ENCODE measurements at regions not wholly inside any gene's neighbourhood (a gene's known extent, or its start where the extent isn't known, plus 50 kb on each side); places are given as distances from the start of the nearest gene placed in this dataset.

GRCh38 chr17:79365836-79366770, 244.7 kb downstream of the RBFOX3 start:
- no peak for DNase-seq

GRCh38 chr17:79365351-79365750, 245.5 kb downstream of the RBFOX3 start:
- no peak for DNase-seq

- DNase-seq, result no peak
Measured at GRCh38 chr17:79364315-79365094, 246.3 kb downstream of the RBFOX3 start.

GRCh38 chr17:79363552-79364275, 247.1 kb downstream of the RBFOX3 start:
- no peak for DNase-seq

GRCh38 chr17:79362772-79363305, 248.0 kb downstream of the RBFOX3 start:
- no peak for DNase-seq

- peak; percentile 9 for DNase-seq
Measured at GRCh38 chr17:79361873-79362771, 248.7 kb downstream of the RBFOX3 start.

- DNase-seq, result no peak
Measured at GRCh38 chr17:79361221-79361734, 249.6 kb downstream of the RBFOX3 start.

GRCh38 chr17:79360196-79360595, 250.7 kb downstream of the RBFOX3 start:
- no peak for DNase-seq

- no peak for DNase-seq
Measured at GRCh38 chr17:79356839-79357447, 253.9 kb downstream of the RBFOX3 start.

GRCh38 chr17:79355165-79355564, 255.7 kb downstream of the RBFOX3 start:
- no peak for DNase-seq

GRCh38 chr17:79354173-79354820, 256.6 kb downstream of the RBFOX3 start:
- DNase-seq, result no peak

GRCh38 chr17:79353548-79353947, 257.3 kb downstream of the RBFOX3 start:
- DNase-seq, result no peak

- no peak for DNase-seq
Measured at GRCh38 chr17:79353016-79353415, 257.8 kb downstream of the RBFOX3 start.

GRCh38 chr17:79350533-79350932, 260.3 kb downstream of the RBFOX3 start:
- DNase-seq, result no peak

GRCh38 chr17:79349506-79350400, 261.1 kb downstream of the RBFOX3 start:
- DNase-seq, result no peak

GRCh38 chr17:79342376-79342775, 267.8 kb downstream of the ENGASE start:
- DNase-seq, result no peak

- no peak for DNase-seq
Measured at GRCh38 chr17:79341816-79342215, 267.2 kb downstream of the ENGASE start.

- DNase-seq, result no peak
Measured at GRCh38 chr17:79341222-79341780, 266.7 kb downstream of the ENGASE start.
